GM19395 (cell line): ENCODE measurements at regions not wholly inside any gene's neighbourhood (a gene's known extent, or its start where the extent isn't known, plus 50 kb on each side); places are given as distances from the start of the nearest gene placed in this dataset.

Experiments
- ATAC-seq: cut with Tn5 transposase; IDR thresholded peaks from one replicate; pipeline ENCODE4 v1.9.1; 2021; ENCODE audit warnings: mild to moderate bottlenecking, moderate library complexity; ENCODE audit not compliant: unreplicated experiment

DNA sequence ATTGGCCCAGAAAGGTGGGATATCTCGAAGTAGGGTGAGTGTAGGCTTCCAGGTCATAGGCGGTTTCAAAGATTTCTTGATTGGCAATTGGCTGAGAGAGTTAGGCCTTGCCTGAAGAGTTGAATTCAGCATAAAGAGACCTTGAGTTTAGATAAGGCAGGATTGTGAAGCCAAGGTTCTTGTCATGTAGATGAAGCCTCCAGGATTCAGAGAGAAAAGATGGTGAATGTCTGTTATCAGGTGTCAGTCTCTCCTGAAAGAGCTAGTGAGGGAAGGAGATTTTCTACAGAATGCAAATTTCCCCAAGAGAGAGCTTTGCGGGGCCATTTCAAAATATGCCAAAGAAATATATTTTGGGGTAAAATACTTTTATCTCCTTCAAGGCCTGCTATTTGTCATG lies 217.0 kb upstream of the TLE3 start:
- no peak for ATAC-seq

DNA sequence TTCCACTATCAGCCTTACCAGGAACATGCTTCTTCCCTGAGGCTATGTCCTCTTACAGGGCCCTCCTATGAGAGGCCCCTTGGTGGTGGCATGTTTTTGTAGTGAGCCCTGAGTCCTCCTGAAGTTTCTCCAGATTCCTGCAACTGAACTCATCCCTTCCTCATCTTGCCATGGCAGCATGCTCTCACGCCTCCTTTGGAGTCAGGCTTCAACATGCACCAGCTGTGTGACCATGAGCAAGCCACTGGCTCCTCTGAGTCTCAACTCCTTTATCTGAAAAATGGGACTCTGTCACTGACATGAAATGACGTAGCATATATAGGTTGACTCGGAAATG lies 216.3 kb upstream of the TLE3 start:
- no peak for ATAC-seq

DNA sequence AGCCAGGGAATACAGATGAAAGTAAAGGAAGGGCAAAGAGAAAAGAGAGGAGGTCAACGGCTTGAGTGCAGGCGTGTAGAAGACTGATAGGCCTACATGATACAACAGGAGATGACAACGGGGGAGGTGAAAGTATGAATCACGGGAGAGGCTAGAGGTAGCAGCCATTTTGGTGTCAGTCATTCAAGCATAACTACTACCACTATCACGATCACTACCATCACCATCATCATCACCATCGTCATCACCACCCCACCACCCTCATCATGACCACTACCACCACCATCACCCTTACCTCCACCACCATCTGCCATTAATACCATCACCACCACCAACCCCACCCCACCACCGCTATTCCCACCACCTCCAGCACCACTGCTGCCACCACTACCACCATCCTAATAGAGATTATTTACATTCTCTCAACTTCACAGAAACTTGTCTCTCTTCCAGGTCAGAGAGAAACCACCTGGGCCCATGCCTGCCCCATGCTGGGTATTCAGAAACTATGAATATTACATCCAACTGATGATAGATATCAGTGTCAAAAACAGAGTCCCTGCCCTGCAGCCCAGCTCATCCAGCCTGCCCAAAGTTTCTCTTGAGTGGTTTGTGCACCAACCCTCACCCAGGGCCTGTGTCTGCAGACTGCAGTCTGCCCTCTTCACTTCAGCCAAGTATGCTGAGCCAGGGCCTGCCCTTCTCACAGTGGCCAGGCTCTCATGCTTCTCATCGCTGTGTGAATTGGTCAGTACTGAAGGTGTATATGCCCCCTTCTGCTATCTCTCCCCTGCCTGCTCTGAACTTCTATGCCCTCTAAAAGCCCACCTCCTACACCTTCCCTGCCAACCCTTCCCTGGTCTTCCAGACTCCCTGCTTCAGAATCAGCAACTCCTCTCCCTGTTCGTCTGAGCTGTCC lies 215.6 kb upstream of the TLE3 start:
- ATAC-seq: no peak

DNA sequence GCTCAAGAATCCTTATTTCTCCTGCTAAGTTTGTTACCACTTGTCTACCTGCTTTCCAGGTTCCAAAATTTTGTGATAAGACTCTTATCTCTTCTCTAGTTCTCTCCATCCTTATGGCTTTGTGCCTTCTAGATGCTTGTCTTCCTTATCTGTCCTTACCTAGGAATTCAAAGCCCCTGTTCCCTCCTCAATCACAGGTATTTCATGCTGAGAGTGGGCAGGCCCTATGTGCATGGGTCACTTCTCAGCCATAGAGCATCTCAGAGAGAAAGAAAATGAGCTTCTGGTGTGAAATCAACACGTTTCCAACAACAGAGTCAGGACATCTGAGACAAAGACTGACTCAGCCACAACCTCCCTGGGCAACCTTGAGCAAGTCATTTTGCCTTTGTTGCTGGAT lies 214.1 kb upstream of the TLE3 start:
- ATAC-seq: no peak

DNA sequence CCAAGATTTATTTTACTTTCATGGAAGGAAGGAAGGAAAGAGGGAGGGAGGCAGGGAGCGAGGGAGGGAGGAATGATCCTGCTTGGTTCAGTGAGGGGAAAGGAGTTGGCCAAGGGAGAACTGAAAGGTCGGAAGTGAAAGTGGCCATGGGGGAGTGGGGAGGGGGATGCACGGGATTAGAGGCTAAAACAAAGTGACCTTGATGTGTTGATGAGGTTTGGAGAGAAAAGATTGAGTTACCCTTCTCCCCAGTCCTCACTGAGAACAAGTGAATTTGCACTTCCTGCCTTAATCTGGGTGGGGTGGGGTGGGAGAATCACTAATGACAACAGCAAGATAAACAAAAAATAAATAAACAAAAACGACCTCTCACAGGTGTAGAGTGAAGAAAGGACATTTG lies 212.0 kb upstream of the TLE3 start:
- no peak for ATAC-seq

DNA sequence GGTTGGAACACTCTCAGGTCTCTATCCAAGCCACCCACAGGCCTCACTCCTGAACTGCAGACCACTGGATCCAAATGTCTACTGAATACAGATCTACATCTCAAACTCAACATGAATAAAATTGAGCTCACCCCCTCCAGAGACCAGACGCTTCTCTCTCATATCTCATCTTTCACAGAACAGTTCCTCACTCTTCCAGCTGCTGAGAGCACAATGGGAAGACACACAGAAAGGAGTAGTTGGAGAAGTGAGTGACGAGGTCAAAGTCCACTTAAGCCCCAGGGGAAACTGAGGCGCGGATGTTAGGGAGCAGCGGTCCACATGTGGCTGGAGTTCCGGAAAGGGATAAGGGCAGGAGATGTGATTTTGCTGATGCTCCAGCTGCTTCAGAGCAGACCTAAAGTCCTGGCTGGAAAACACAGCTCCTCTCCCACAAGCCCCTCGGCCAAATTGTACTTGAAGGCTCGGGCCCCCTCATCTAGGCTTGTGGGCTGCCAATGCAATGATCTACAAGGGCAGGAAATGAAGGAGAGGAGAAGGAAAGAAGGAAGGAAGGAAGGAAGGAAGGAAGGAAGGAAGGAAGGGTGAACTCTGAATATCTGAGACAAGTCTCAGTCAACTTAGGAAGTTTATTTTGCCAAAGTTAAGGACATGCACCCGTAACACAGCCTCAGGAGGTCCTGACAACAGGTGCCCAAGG lies 211.2 kb upstream of the TLE3 start:
- ATAC-seq: no peak

DNA sequence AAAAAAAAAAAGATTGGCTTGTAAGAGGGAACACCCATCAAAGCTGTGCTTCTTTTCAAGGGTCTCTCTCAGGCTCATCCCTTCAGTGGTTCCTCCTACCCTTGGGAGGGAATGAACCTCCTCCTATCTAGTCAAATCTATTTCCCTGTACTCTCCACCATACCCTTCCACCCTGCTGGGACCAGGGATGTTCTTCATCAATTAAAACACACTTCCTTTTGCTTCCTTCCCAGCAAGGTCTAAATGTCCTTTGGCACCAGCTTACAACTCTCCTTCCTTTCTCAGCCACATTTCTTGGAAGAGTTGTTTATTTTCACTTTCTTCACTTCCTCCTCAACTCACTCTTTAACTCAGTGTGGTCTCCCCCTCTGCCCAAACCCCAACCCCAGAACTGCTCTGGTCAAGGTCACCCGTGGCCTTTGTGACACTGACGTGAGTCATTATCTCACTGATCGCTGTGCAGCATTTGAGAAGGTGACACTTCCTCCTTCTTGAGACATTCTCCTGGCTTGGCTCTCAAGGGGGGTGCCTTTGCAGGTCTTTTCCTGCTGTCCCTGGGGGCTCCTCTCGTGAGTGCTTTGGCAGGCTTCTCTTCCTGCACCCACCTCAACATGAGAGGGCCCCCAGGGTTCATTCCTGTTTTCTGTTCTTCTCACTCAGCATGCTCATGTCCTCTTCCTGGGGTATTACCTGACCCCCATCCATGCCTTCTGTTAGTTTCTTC lies 210.5 kb upstream of the TLE3 start:
- peak; percentile 65 for ATAC-seq

DNA sequence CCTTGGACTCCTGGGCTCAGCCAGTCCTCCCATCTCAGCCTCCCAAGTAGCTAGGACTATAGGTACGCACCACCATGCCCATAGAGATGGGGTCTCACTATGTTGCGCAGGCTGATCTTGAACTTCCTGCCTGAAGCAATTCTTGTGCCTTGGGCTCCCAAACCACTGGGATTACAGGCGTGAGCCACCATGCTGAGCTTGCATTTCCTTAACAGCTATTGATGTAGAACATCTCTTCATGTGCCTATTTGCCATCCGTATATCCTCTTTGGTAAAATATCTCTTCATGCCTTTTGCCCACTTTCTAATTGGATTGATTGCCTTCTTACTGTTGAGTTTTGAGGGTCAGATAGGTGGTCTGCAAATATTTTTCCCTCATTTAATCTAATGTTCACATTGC lies 208.9 kb upstream of the TLE3 start:
- ATAC-seq: no peak

DNA sequence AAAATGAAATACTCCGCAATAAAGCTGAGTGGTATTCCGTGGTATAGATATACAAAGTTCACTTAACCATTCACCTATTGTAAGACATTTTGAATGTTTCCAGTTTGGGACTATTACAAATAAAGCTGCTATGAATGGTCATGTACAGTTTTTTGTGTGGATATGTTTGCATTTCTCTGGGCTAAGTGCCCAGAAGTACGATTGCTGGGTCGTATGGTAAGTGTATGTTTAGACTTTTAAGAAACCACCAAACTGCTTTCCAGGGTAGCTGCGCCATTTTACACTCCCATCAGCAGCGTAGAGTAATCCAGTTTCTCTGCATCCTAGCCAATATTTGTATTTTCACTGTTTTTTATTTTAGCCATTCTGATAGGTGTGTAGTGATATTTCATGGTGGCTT lies 208.4 kb upstream of the TLE3 start:
- ATAC-seq: no peak

DNA sequence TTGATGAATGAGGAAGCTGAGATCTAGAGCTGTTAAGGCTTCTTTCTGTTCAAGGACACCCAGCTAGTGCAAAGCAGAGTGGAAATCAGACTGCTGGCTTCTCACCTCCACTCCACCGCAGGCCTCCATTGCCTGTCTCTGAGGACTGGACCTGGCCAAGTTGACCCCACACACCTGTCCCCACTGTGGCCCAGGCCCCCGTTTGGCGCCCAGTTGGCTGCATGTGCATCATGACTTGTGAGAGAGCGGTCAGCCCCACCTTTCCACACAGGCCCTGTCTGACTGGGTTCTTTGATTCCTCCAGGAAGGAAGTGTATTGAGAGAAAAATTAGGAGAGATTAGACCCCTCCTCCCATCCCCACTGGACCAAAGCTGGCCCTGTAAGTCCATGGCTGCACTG lies 206.3 kb upstream of the TLE3 start:
- no peak for ATAC-seq

DNA sequence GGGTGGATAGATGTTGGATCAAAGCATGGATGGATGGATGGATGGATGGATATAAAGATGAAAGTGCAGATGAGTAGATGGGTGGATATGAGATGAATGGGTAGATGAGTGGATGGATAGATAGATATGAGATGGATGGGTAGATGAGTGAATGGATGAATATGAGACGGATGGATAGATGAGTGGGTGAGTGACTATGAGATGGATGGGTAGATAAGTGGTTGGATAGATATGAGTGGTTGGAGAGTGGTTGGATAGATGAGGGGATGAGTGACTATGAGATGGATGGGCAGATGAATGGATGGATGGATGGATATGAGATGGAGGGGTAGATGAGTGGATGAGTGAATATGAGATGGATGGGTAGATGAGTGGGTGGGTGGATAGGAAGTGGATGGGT lies 204.6 kb upstream of the TLE3 start:
- no peak for ATAC-seq

DNA sequence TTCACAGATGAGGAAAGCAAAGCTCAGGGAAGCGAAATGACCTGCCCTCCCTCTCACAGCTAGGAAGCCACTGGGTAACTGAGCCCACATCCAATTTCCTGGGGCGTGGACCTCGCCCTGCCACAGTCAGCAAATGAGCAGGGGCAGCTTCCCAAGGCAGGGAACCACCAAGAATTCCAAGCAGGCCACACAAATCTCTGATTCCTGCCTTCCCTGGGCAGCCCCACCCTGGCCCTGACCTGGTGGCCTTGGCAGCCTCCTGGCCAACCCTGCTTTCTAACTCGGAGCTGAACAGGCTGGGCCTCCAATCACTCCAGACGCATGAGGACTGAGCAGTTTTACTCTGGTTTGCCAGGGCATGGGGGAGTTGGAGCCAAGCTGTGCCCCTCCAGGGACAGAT lies 203.7 kb upstream of the TLE3 start:
- ATAC-seq: no peak

DNA sequence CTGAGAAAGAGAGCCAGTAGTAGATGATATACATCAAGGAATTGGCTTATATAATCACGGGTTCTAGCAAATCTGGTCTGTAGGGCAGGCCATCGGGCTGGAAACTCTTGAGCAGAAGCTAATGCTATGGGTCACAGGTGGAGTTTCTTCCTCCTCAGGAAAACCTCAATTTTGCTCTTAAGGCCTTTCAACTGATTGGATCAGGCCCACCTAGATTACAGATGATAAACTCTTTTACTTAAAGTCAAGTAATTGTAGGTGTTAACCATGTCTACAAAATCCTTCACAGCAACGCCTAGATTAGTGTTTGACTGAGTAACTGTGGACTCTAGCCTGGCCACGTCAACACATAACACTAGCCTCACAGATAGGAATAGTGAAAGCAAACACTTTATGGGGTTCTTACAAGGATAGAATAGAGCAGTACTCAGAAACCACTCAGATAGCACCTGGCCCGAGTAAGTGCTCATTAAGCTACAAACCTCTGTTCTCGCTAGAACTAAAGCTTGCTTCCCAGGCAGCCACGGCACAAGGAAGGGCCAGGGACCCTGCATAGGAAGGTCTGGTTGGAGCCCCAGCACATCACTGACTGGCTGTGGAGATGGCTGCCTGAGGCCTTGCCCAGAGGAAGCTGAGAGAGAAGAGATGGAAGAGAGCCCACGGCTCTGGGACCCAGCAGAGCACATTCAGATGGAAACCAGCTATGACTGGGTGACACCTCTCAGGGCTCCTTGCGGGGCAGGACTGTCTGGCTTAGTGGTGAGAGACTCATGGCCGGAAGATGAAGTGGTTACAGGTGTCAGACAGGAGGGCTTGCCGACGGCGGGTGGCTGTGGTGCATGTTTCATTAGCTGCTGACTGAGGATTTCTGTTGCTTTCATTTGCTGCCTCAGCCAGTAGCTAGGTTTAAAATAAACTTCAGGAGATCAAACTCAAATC lies 202.5 kb upstream of the TLE3 start:
- peak; percentile 98 for ATAC-seq

DNA sequence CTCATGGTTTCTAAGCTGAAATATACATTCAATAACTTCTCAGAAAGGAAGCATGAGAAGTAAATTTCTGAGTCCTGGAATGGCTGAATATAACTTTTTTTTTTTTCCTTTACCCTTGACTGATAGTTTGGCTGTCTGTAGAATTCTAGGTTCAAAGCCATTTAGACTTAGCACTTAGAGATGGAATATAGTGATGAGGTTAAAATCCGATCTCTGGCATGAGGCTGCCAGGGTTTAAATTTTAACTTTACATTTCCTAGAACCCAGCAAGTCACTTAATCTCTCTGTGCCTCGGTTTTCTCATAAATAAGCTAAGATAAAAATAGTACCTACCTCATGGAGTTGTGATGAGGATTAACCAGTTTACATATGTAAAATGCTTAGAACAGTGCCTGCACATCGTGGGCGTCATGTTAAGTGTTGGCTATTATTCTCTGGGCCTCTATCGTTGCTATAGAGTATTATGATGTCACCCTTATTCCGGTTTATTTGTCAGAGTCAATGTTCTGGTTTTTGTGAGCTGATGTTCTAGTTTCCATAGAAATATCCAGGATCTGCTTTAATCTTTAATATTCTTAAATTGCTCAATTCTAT lies 199.8 kb upstream of the TLE3 start:
- no peak for ATAC-seq

DNA sequence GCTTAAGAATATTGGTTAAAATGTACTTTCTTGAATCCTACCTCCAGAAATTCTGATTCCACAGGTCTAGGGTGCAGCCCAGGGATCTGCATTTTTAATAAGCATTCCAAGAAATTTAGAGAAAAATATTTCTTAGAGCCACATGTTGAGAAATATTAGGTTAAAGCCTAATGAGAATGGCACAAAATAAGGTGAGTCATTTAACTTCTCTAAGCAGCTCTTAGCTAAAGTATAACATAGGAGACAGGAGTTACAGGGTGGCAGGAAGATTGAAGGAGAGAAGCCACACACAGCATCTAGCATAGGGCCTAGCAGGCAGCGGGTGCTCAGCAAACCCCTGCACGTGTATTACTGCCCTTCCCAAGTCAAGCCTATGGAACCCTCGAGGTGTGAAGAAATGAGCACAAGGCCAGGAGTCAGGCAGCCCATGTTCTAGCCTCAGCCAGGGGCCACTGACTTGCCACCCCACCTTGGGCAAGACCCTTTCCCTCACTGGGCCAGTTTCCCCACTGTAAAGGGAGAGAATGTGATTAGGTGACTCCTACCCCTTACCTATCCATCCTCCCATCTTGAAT lies 197.1 kb upstream of the TLE3 start:
- no peak for ATAC-seq

DNA sequence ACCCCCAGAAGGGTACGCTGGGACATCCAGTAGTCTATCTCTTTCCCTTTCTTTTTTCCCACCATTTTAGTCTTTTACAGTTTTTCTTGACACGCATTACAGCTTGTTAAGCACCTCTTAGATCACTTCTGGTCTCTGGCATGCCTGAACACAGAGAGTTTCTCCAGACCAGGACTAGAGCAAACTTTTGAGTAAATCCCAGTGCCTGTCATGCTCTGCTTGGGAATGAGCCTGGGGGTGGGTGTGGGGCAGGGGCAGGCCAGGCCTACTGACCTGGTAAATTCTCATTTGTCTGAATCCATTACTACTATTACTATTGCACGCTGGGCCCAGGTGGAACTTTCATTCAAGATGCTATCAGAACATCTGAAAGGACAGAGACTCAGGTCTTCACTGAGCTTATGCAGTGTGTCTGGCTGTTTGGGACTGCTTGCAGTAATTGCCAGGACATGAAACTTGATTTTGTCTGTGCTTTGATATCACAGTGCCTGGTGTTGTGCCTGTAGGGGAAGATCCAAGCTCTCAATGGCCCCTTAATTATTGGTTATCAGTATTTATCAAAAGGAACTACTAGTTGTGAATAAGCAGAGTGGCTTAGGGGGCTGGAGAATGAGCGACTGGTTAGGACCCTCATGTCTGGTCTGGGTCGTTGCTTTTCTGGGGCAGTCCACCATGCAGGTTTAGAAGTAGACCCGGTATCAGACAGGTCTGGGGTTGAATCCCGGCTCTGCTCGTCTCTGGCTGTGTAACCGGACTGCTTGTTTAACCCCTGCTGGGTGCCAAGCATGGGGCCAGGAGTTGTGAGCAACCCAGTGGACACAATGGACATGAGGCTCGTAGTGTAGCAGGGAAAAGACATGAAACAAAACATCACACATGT lies 196.1 kb upstream of the TLE3 start:
- no peak for ATAC-seq

DNA sequence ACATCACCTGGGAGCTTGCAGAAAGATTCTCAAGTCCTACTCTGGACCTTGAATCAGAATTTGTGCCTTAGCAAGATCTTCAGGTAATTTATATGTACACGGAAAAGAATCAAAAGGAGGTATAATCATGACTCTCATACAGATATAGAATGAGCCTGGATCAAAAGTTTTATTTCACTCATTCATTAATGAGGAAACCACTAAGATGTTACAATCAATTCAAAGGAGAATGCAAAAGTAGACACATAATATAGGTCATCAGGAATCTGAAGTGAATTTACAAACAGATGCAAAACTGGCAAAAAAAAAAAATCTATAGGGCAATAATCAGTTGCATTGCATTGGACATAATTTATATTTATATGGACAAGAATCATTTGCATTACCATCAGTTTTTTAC lies 195.4 kb upstream of the TLE3 start:
- ATAC-seq: no peak

DNA sequence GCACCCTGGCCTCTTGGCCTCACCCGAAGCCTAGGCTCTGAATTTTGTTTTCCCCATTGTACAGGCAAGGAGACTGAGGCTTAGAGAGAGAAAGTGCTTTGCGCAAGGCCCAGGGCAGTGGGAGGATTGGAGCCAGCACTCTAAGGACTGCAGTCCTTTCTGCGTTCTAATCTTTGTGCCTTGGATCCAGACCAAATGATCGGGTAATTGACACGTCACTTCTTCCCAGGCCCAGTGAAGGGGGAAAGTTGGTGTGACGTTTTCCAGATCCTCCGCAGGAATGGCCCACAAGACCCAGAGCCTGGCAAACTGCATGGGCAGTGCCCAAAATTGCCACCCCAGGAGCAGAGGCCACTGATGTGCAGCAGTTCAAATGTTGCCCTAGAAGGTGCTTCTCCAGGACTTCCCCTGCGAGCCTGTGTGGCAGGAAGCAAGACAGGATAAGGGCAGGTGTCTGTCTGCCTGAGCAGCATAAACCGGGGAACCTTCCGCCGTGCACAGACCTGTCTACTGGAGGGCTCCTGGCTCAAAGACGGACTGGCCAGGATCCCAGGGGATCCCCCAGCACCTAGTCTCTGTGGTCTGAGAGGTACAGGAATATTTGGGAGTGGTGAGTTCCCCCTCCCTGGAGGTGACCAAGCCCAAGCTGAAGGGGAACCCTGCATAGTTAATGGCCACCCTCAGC lies 194.5 kb upstream of the TLE3 start:
- no peak for ATAC-seq
